Stimulated activated CD8-positive, alpha-beta memory T cell treated with anti-CD3 and anti-CD28 coated beads, Interleukin-12 subunit alpha, Interleukin-12 subunit beta, amount 100 ng/mL, for 1 hour (primary cell): ENCODE measurements at regions not wholly inside any gene's neighbourhood (a gene's known extent, or its start where the extent isn't known, plus 50 kb on each side); places are given as distances from the start of the nearest gene placed in this dataset.
"Not testable (repeated sequence)": the region's sequence is repeated elsewhere in the genome, so short reads cannot be mapped to it uniquely, and the experiment has no call there.

Experiments used
- DNase-seq: peaks from one replicate; pipeline ENCODE4 v3.0.0-alpha.2; 2020; ENCODE audit warnings: low read depth

DNA sequence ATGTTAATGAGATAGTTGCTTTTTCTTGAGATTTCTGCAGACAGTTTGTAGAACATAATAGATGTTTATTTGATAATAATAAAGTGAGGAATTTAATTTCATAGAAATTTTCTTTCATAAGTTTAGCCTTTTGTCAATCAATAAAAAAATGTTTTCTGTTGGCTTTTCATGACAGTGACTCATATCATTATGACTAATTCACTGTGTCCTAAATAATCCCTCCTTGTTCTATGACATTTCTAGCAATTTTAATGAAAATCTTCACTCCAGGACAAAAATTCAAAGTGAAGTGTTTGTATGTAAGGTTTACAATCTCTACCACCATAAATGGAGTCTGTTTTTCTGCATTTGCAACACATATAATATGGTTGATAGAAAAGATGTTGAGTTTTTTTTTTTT lies 109.9 kb downstream of the UTRN start:
- DNase-seq = no peak

- DNase-seq = no peak
These were observed 110.7 kb downstream of the UTRN start for GRCh38 chr6:144395826-144396225.

DNA sequence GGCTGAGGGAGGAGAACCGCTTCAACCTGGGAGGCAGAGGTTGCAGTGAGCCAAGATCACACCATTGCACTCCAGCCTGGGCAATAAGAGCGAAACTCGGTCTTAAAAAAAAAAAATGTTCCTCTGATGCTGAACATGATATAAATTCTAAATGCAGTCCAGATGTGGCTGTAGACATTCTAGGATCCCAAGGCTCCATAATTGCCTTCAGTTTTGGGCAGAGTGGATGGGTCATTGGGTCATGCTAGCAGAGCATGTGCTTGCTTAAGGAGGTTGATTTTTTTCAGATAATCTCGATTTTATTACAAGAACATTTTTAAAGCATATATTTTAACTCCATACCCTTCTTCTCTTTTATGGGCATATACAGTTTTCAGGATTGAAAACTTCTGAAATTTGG lies 112.0 kb downstream of the UTRN start:
- DNase-seq = no peak

GRCh38 chr6:144400321-144400720 lies 115.2 kb downstream of the UTRN start:
- DNase-seq = no peak

GRCh38 chr6:144401736-144402733 lies 116.9 kb downstream of the UTRN start:
- no peak for DNase-seq

- no peak for DNase-seq
These were observed 117.6 kb downstream of the UTRN start for GRCh38 chr6:144402750-144403149.

DNA sequence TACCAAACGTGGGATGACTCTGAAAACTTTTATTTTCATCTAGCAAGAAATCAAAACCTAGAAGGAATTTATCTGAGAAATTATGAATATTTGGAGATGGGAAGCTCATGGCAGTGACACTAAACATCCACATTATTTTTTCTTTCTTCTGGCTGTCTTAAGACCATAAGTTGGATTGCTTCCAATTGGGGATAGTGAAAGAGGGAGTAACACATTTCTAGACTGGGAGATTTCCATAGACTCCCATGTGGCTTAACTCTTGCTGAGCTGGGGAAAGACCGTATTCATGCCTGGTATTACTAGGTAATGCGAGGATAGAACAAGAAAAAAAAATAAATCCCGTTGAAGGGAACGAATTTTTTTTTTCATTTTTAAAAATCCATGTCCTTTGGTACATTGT lies 120.0 kb downstream of the UTRN start:
- no peak for DNase-seq

GRCh38 chr6:144406796-144407195 lies 121.7 kb downstream of the UTRN start:
- no peak for DNase-seq

DNA sequence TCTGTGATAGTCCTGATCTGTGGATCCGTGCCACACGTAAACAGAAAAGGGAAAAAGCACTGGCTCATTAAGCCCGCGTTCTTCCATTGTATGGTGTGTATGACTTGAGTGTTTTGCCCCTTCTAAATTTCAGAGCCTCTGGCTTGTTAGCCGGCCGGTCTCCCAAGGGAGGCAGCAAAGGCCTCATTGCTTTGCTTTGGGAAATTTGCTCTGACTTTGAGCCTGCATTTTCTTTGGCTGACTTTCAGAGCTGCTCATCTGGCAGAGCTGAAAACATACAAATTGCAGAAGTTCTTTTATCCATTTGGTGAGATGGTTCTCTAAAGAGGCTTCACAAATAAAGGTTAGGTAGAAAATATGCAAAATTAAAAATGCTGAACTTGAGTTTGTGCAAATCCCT lies 123.0 kb downstream of the UTRN start:
- DNase-seq = no peak

DNA sequence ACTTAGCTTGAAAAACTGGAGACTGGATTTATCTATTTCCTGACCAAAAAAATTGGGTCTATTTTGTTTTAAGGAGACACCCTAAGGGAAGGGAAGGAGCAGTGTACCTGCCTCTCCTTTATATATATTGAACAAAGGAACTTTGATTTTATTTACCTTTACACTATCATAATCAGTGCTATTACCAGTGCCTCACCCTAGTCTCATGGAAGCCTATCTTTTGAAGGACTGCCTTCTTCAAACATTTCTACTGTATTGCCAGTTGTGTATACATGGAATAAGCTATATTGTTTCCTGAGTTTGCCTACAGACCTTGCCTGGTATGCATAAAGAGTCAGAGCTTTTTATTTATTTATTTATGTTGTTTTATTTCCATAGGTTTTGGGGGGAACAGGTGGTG lies 124.9 kb downstream of the UTRN start:
- DNase-seq = no peak

DNA sequence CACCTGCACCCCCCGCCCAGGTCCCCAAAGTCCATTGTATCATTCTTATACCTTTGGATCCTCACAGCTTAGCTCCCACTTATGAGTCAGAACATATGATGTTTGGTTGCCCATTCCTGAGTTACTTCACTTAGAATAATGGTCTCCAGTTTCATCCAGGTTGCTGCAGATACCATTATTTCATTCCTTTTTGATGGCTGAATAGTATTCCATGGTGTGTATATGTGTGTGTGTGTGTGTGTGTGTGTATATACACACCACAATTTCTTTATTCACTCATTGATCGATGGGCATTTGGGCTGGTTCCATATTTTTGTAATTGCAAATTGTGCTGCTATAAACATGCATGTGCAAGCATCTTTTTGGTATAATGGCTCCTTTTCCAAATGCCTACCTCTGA lies 125.4 kb downstream of the UTRN start:
- DNase-seq = not testable (repeated sequence)

GRCh38 chr6:144411531-144412165 lies 126.5 kb downstream of the UTRN start:
- DNase-seq = no peak

- no peak for DNase-seq
These were observed 128.3 kb downstream of the UTRN start for GRCh38 chr6:144413418-144413817.

DNA sequence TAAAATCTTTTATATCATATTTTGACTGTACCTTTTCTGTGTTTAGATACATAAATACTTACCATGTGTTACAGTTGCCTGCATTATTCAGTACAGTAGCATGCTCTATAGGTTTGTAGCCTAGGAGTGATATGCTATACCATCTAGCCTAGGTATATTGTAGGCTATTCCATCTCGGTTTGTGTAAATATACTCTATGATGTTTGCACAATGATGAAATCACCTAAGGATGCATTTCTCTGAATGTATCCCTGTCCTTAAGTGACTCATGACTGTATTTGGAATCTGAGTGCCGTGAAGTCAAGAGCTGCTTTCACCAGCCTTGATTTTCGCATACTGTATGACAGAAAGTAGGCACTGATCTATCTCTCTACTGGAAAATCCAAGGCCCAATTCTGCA lies 129.9 kb downstream of the UTRN start:
- no peak for DNase-seq

- no peak for DNase-seq
These were observed 130.7 kb downstream of the UTRN start for GRCh38 chr6:144415835-144416237.

- DNase-seq = no peak
These were observed 131.1 kb downstream of the UTRN start for GRCh38 chr6:144416244-144416643.

DNA sequence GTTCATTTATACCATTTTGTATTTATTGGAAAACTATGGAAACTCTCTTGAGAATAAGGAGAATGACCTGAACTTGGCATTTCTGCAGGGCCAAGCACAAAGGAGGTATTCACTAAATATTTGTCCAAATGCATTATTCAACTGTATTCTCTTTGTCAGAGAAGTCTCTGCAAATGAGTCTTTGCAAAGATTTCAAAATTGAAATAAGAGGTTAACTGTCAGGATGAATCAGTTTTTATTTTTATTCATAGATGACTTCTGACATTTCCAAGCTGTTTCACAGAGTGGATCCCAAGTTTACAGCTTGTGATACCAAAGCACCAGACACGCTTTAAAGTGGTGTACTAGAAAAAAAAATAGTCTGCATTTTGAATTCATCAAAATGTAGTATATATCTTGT lies 131.6 kb downstream of the UTRN start:
- no peak for DNase-seq

GRCh38 chr6:144417681-144418080 lies 132.5 kb downstream of the UTRN start:
- DNase-seq = no peak

DNA sequence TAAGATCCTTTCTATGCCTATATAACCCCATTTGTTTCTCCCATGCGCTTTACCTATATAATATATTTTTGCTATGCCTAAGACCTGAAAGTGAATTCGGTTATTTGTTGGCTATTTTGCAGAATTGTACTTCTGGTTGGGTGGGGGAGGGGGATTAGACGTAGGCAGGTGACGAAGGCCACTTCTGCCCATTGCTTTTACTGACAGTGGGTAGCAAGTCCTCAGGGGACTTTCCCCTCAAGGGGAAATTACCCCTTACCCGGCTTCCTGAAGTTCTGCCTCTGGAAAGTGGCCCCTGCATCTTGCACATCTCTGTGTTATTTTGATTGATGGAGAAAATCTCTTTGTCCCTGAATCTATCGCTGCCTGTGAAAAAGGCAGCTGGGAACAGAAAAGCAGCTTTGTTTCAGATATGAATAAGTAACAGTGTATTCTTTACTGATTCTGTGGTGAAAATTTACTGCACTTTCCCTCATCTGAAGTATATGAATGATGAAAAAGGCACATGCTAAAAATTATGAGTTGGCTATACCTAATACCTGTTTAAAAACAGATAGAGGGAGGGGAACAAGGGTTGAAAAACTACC lies 133.9 kb downstream of the UTRN start:
- no peak for DNase-seq

DNA sequence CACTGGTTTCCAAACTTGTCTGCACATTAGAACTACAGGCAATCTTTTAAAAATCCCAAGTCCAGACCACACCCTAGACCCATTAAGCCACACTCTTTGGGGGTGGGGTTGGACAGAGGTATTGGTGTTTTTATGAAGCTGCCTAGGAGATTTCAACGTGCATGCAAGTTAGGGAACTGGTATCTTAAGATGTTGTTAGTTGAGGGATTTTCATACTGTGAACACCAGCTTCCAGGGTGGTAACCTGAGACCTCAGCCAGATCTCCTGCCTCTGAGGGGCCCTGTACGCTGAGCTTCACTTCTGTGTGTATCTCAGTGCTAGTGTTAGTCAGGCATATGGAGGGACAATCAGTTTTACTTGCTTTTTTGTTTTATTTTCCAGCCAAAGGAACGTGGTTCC lies 138.0 kb downstream of the UTRN start:
- DNase-seq = no peak

- no peak for DNase-seq
These were observed 144.6 kb downstream of the UTRN start for GRCh38 chr6:144429753-144430152.

GRCh38 chr6:144433446-144433845 lies 148.3 kb downstream of the UTRN start:
- DNase-seq = not testable (repeated sequence)
